HUES6 (cell line): ENCODE measurements at regions not wholly inside any gene's neighbourhood (a gene's known extent, or its start where the extent isn't known, plus 50 kb on each side); places are given as distances from the start of the nearest gene placed in this dataset.

Experiments
- H3K27ac ChIP-seq: 2 replicates; pipeline ENCODE4 v1.7.0; 2013; ENCODE audit warnings: low read depth, mild to moderate bottlenecking, low read length, inconsistent platforms
- H3K27me3 ChIP-seq: 2 replicates; pipeline ENCODE4 v1.6.1; 2013; ENCODE audit warnings: low read length; ENCODE audit not compliant: control insufficient read depth, insufficient read depth
- H3K36me3 ChIP-seq: 2 replicates; pipeline ENCODE4 v1.6.1; 2013; ENCODE audit warnings: low read length; ENCODE audit not compliant: control insufficient read depth, insufficient read depth
- H3K4me1 ChIP-seq: 2 replicates; pipeline ENCODE4 v1.6.1; 2013; ENCODE audit warnings: low read length; ENCODE audit not compliant: control insufficient read depth, insufficient read depth
- H3K4me3 ChIP-seq: 2 replicates; pipeline ENCODE4 v1.5.1; 2013; ENCODE audit warnings: low read depth, low read length
- H3K9ac ChIP-seq: one replicate; pipeline ENCODE4 v1.6.1; 2013; ENCODE audit warnings: mild to moderate bottlenecking, low read length
- H3K9me3 ChIP-seq: 2 replicates; pipeline ENCODE4 v1.6.1; 2013; ENCODE audit warnings: low read depth, low read length; ENCODE audit not compliant: control insufficient read depth, insufficient read depth

GRCh38 chr10:131657985-131658330 is 242.8 kb upstream of the PPP2R2D start:
- Histone ChIP-seq H3K4me3 (no peak overlapping the region), H3K9me3 (0 out of 2 replicates have a peak, but pooled peaks cover 2% of the 10 kb centered on the region), H3K9ac (no peak overlapping the region), H3K4me1 (peaks cover under 1% of the 10 kb centered on the region; the same call in 1 of the 2 replicates), H3K36me3 (no peaks in the 10 kb centered on the region), H3K27ac (no peak overlapping the region), H3K27me3 (no peaks in the 10 kb centered on the region)

DNA sequence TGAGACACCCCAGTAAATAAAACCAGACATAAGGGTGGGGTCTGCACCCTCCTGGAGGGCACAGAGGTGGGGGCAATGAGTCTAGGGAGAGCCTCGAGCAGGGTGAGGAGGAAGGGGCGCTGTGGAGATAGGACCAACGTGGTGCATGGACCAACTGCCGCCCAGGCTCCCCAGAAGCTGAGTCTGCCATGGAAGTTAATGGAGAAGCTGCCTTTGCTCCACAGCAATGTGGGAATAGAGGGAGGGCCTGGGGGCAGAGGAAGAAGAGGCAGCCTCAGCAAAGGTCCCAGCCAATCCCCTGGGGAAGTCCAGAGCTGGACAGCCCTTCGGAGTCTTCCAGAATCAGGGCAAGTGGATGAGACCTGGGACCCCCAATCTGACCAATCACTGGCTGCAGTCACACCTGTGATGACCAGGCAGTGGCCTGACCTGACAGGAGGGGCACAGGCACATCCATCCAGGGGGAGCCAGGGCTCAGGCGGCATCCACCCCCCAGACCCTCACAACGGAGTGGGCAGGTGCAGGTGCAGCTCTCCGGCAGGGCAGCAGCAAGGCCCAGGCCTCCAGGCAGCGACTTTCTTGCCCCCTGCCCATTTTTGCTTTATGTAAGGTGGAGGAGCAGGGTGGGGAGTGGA is 242.2 kb upstream of the PPP2R2D start:
- H3K9me3 ChIP-seq, result 0 out of 2 replicates have a peak, but pooled peaks cover 2% of the 10 kb centered on the region
- no peaks in the 10 kb centered on the region for H3K27me3 ChIP-seq
- H3K36me3 ChIP-seq, result no peaks in the 10 kb centered on the region
- H3K4me1 ChIP-seq, result peaks cover 3% of the 10 kb centered on the region; the same call in 1 of the 2 replicates
- H3K27ac ChIP-seq, result no peak overlapping the region
- no peak overlapping the region for H3K4me3 ChIP-seq
- H3K9ac ChIP-seq, result no peak overlapping the region

DNA sequence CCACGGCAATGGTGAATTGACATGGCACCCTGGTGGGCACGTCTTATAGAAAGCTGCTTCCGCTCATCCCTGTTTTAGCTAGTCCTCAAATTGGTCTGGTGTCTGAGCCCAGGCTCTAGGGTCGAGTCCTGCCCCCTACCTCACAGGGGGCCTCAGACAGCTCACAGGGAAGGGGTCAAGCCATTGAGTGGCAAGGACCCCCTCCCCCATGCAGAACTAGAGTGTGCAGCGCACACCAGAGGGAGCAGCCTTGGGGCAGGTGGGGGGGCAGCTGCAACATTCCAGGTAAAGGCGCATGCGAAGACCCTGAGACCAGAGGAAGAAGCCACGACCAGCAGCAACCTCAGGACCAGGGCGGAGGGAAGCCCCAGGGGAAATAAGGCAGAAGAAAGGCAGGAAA is 240.4 kb upstream of the PPP2R2D start:
- Histone ChIP-seq H3K9ac (no peak overlapping the region), H3K9me3 (0 out of 2 replicates have a peak, but pooled peaks cover 2% of the 10 kb centered on the region), H3K36me3 (no peaks in the 10 kb centered on the region), H3K4me1 (peaks cover 3% of the 10 kb centered on the region; the same call in 1 of the 2 replicates), H3K27ac (no peak overlapping the region), H3K27me3 (no peaks in the 10 kb centered on the region), H3K4me3 (no peak overlapping the region)

- no peaks in the 10 kb centered on the region for H3K36me3 ChIP-seq
- H3K4me3 ChIP-seq, result no peak overlapping the region
- H3K27me3 ChIP-seq, result no peaks in the 10 kb centered on the region
- 0 out of 2 replicates have a peak, but pooled peaks cover 2% of the 10 kb centered on the region for H3K9me3 ChIP-seq
- H3K27ac ChIP-seq, result no peak overlapping the region
- H3K9ac ChIP-seq, result no peak overlapping the region
- peaks cover 3% of the 10 kb centered on the region; the same call in 1 of the 2 replicates for H3K4me1 ChIP-seq
Measured at GRCh38 chr10:131662851-131663250, 238.0 kb upstream of the PPP2R2D start.

GRCh38 chr10:131663351-131663750 is 237.5 kb upstream of the PPP2R2D start:
- no peak overlapping the region for H3K27ac ChIP-seq
- no peak overlapping the region for H3K9ac ChIP-seq
- peaks cover 3% of the 10 kb centered on the region; the same call in 1 of the 2 replicates for H3K4me1 ChIP-seq
- no peaks in the 10 kb centered on the region for H3K36me3 ChIP-seq
- H3K9me3 ChIP-seq, result 0 out of 2 replicates have a peak, but pooled peaks cover 2% of the 10 kb centered on the region
- no peak overlapping the region for H3K4me3 ChIP-seq
- no peaks in the 10 kb centered on the region for H3K27me3 ChIP-seq

DNA sequence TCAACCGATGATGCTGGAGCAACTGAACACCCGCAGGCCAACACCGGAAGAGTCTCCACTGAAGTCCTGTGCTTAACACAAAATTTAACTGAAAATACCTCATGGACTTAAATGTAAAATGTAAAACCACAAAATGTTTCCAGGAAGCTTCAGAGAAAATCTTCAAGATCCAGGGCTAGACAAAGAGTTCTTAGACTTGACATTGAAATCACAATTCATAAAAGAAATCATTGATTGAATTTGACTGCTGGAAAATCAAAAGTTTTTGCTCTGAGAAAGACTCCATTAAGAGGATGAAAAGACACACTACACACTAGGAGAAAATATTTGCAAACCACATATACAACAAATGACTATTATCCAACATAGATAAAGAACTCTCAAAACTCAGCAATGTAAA is 234.7 kb upstream of the PPP2R2D start:
- no peaks in the 10 kb centered on the region for H3K9me3 ChIP-seq
- H3K4me1 ChIP-seq, result peaks cover 3% of the 10 kb centered on the region; the same call in 1 of the 2 replicates
- no peak overlapping the region for H3K9ac ChIP-seq
- no peaks in the 10 kb centered on the region for H3K36me3 ChIP-seq
- no peak overlapping the region for H3K27ac ChIP-seq
- no peaks in the 10 kb centered on the region for H3K27me3 ChIP-seq
- no peak overlapping the region for H3K4me3 ChIP-seq

GRCh38 chr10:131667047-131667446 is 233.8 kb upstream of the PPP2R2D start:
- Histone ChIP-seq H3K36me3 (no peaks in the 10 kb centered on the region), H3K9me3 (peaks cover 2% of the 10 kb centered on the region; the same call in 1 of the 2 replicates), H3K4me1 (peaks cover 3% of the 10 kb centered on the region; the same call in 1 of the 2 replicates), H3K4me3 (no peak overlapping the region), H3K27ac (no peak overlapping the region), H3K27me3 (no peaks in the 10 kb centered on the region), H3K9ac (no peak overlapping the region)

GRCh38 chr10:131667561-131667960 is 233.2 kb upstream of the PPP2R2D start:
- Histone ChIP-seq H3K36me3 (no peaks in the 10 kb centered on the region), H3K4me1 (peaks cover 3% of the 10 kb centered on the region; the same call in 1 of the 2 replicates), H3K9me3 (peaks cover 3% of the 10 kb centered on the region; the same call in 1 of the 2 replicates), H3K4me3 (no peak overlapping the region), H3K27ac (no peak overlapping the region), H3K27me3 (no peaks in the 10 kb centered on the region), H3K9ac (no peak overlapping the region)

DNA sequence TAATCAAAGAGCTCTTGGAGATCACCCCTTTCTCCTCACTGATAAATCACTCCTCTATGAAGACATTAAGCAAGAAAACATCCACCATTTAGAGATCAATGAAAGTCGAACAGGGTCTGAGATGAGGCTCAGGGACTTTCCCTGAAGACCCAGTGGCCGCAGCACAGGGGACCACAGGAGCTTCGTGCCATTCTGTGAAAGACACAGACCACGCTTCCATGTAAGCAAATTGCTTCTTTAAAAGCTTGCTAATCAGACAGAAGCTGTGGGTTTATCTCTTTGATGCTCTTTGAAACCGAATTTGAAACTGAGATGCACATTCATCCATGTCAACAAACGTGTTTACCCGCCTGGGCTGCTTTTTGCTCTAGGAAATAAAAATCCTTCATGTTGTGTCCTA is 231.9 kb upstream of the PPP2R2D start:
- H3K36me3 ChIP-seq, result no peaks in the 10 kb centered on the region
- peaks cover 11% of the 10 kb centered on the region; the same call in 1 of the 2 replicates for H3K9me3 ChIP-seq
- H3K27ac ChIP-seq, result no peak overlapping the region
- no peak overlapping the region for H3K9ac ChIP-seq
- H3K4me3 ChIP-seq, result no peak overlapping the region
- H3K27me3 ChIP-seq, result no peaks in the 10 kb centered on the region
- H3K4me1 ChIP-seq, result no peaks in the 10 kb centered on the region

DNA sequence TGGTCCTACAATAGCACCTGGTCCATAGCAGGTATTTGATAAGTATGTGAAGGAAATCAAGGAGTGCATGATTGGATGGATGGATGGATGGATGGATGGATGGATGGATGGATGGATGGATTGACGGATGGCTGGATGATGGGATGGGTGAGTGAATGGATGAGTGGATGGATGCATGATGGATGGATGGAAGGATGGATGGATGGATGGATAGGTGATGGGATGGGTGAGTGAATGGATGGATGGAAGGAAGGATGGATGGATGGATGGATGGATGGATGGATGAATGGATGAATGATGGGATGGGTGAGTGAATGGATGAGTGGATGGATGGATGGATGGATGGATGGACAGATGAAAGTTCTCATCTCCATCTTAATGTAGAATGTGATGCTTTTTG is 231.0 kb upstream of the PPP2R2D start:
- Histone ChIP-seq H3K27me3 (no peaks in the 10 kb centered on the region), H3K4me1 (no peaks in the 10 kb centered on the region), H3K9me3 (peaks cover 13% of the 10 kb centered on the region; the same call in 1 of the 2 replicates), H3K9ac (no peak overlapping the region), H3K36me3 (no peaks in the 10 kb centered on the region), H3K4me3 (no peak overlapping the region), H3K27ac (no peak overlapping the region)

GRCh38 chr10:131670341-131670740 is 230.5 kb upstream of the PPP2R2D start:
- H3K9ac ChIP-seq, result no peak overlapping the region
- H3K27ac ChIP-seq, result no peak overlapping the region
- H3K4me3 ChIP-seq, result no peak overlapping the region
- H3K36me3 ChIP-seq, result no peaks in the 10 kb centered on the region
- no peaks in the 10 kb centered on the region for H3K4me1 ChIP-seq
- no peaks in the 10 kb centered on the region for H3K27me3 ChIP-seq
- peaks cover 13% of the 10 kb centered on the region; the same call in 1 of the 2 replicates for H3K9me3 ChIP-seq
